Breast epithelium (tissue), 4 donors: ENCODE measurements at regions not wholly inside any gene's neighbourhood (a gene's known extent, or its start where the extent isn't known, plus 50 kb on each side); places are given as distances from the start of the nearest gene placed in this dataset.

ENCODE experiments used
- DNase-seq, 2 donors: peaks; one replicate each; pipeline ENCODE4 v3.0.0-alpha.2; 2019; ENCODE audit warnings: low spot score in 2 of 2
- H3K27ac ChIP-seq, 2 donors: fragments of 200-600 bp; sonication (generic) in 1 of 2; one replicate each; pipeline ENCODE4 v1.5.1; 2016 to 2019; ENCODE audit warnings: mild to moderate bottlenecking in 1 of 2
- H3K27me3 ChIP-seq, 2 donors: fragments of 200-600 bp; sonication (generic) in 1 of 2; one replicate each; pipeline versions ENCODE4 v1.5.1 to v1.6.0; 2017 to 2019; ENCODE audit warnings: control low read depth in 1 of 2, mild to moderate bottlenecking in 1 of 2
- H3K36me3 ChIP-seq: fragments of 200-600 bp; one replicate; pipeline ENCODE4 v1.5.1; 2019
- H3K4me1 ChIP-seq, 2 donors: fragments of 200-600 bp; sonication (generic); one replicate each; pipeline ENCODE4 v1.5.1; 2016 to 2019; ENCODE audit warnings: control low read depth in 1 of 2
- H3K4me3 ChIP-seq, 3 donors: fragments of 200-600 bp; sonication (generic); 1 replicate in 2 of 3; 2 replicates in 1 of 3; pipeline ENCODE4 v1.5.1; 2016 to 2019; ENCODE audit warnings: mild to moderate bottlenecking in 3 of 3, moderate library complexity in 2 of 3
- H3K9me3 ChIP-seq, 2 donors: fragments of 200-600 bp; sonication (generic) in 1 of 2; one replicate each; pipeline ENCODE4 v1.5.1; 2016 to 2019; ENCODE audit warnings: control low read depth in 1 of 2
- POLR2A ChIP-seq: fragments of 450-650 bp; IDR thresholded peaks from one replicate; pipeline ENCODE4 v1.6.1; 2016; ENCODE audit warnings: antibody characterized with exemption, mild to moderate bottlenecking, moderate library complexity
- POLR2AphosphoS5 ChIP-seq, 3 donors: sonication (generic); formaldehyde crosslinking; IDR thresholded peaks; one replicate each; pipeline ENCODE4 v1.6.1; 2017; ENCODE audit warnings: antibody characterized with exemption in 3 of 3
- intact Hi-C: fragments of 100-400 bp; cut with DNase I; formaldehyde crosslinking; loops from one replicate; pipeline ENCODE4 v1.15.1; 2023; ENCODE audit warnings: low total_unique reads
- TF ChIP-seq, protein P1 (sequence below), 3 donors: fragments of 450-650 bp; IDR thresholded peaks; one replicate each; pipeline ENCODE4 v1.5.1; 2016 to 2017; ENCODE audit warnings: antibody characterized with exemption in 3 of 3, mild to moderate bottlenecking in 3 of 3, moderate library complexity in 3 of 3

DNA sequence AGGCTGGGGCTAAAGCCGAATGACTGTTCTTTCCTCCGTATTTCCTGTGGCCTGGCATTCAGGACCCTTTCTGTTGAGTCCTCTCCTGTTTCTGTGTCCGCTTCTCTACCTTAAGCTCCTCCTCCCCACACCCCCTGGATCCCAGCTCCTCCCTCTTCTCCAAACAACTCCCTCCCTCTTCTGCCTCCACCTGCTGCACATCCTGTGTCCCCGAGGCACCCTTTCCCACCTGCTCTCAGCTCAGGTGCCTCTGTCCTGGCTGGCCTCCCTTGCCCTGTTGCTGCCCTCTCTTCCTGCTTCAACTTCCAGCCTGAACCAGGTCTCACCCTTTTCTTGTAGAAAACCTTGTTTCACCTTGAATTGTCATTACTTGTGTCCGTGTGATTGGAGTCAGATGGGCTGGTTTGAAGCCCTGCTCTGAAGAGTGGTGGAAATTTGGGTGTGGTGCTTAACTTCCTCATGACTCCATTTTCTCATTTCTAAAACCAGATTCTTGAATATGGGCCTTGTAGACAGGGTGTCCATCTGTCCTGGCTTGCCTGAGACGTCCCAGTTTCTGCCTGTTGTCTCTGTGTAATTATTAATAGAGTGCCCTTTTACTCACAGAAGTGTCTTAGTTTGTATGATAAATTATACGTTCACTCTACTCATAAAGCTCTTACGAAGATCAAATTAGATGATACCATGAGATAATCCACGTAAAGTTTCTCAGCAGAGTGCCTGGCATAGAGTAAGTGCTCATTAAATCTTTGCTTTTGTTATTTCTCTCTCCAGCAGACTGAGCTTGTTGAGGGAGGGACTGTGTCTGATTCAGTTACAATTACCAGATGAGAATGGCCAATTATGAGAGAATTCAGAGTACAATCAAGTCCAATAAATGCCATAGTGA, 58.9 kb upstream of the TRABD2B start:
- no peaks in the 10 kb centered on the region for H3K36me3 ChIP-seq
- no peak overlapping the region for H3K27ac ChIP-seq
- intact Hi-C loops, result loop anchor here (10.0 kb wide), 1 partner anchor 51 kb away; no protein-coding TSS in a partner anchor
- no peak overlapping the region for H3K4me3 ChIP-seq
- H3K4me1 ChIP-seq, result peaks cover 0 to 4% of the 10 kb centered on the region in 2 donors
- H3K27me3 ChIP-seq, result no peaks in the 10 kb centered on the region
- no peaks in the 10 kb centered on the region for H3K9me3 ChIP-seq
- no peak for DNase-seq
- TF ChIP-seq POLR2AphosphoS5 (IDR thresholded peaks at IDR 0.05) (no peak), POLR2A (no peak)
- TF ChIP-seq, protein P1, sequence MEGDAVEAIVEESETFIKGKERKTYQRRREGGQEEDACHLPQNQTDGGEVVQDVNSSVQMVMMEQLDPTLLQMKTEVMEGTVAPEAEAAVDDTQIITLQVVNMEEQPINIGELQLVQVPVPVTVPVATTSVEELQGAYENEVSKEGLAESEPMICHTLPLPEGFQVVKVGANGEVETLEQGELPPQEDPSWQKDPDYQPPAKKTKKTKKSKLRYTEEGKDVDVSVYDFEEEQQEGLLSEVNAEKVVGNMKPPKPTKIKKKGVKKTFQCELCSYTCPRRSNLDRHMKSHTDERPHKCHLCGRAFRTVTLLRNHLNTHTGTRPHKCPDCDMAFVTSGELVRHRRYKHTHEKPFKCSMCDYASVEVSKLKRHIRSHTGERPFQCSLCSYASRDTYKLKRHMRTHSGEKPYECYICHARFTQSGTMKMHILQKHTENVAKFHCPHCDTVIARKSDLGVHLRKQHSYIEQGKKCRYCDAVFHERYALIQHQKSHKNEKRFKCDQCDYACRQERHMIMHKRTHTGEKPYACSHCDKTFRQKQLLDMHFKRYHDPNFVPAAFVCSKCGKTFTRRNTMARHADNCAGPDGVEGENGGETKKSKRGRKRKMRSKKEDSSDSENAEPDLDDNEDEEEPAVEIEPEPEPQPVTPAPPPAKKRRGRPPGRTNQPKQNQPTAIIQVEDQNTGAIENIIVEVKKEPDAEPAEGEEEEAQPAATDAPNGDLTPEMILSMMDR (IDR thresholded peaks at IDR 0.05), result no peak

DNA sequence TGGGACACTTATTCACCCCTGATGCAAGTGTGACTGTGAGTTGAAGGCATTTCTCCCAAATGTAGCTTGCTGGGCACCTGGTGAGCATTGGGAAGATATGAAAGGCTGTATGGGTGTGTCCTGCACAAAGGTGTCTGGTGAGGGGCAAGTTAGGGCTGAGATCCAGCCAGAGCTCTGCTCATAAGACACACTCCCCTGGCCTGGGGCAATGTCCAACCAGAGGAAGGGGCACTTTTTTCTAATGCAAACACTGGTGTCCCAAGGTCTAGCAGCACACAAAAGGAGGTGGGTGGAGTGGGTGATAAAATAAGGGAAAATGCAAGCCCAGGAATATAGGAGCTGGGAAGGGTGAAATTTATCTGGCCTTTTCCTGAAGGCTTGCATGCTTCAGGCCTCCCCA, 57.0 kb upstream of the TRABD2B start:
- intact Hi-C loops, result loop anchor here (10.0 kb wide), 1 partner anchor 49 kb away; no protein-coding TSS in a partner anchor
- H3K27ac ChIP-seq, result no peak overlapping the region
- no peak overlapping the region for H3K4me3 ChIP-seq
- no peaks in the 10 kb centered on the region for H3K9me3 ChIP-seq
- TF ChIP-seq, protein P1 (IDR thresholded peaks at IDR 0.05), result no peak
- no peak for TF ChIP-seq POLR2AphosphoS5 (IDR thresholded peaks at IDR 0.05)
- no peak for TF ChIP-seq POLR2A
- H3K4me1 ChIP-seq, result no peaks in the 10 kb centered on the region
- H3K36me3 ChIP-seq, result no peaks in the 10 kb centered on the region
- no peak for DNase-seq
- no peaks in the 10 kb centered on the region for H3K27me3 ChIP-seq

DNA sequence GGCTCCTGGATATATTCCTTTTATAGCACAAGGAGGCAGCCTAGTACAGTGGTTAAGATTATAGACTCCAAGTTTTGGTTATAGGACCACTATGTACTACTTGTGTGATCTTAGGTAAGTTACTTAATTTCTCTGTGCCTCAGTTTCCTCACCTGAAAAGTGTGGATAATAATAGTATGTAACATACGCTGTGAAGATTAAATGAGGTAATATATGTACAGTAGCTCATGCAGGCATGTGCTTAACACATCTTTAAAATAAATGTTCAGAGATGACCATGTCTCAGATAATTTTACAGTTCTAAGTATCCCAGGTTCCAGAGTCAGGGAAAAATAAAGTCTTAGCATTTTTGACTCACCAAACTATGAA, 55.7 kb upstream of the TRABD2B start:
- no peak overlapping the region for H3K4me3 ChIP-seq
- TF ChIP-seq POLR2AphosphoS5 (IDR thresholded peaks at IDR 0.05), result no peak
- TF ChIP-seq, protein P1 (IDR thresholded peaks at IDR 0.05), result no peak
- no peak for TF ChIP-seq POLR2A
- H3K4me1 ChIP-seq, result no peaks in the 10 kb centered on the region
- H3K27ac ChIP-seq, result peak overlapping the region; percentile 78 to 82
- H3K36me3 ChIP-seq, result no peaks in the 10 kb centered on the region
- no peaks in the 10 kb centered on the region for H3K9me3 ChIP-seq
- DNase-seq, result no peak
- intact Hi-C loops, result loop anchor here (10.0 kb wide), 1 partner anchor 48 kb away; no protein-coding TSS in a partner anchor
- no peaks in the 10 kb centered on the region for H3K27me3 ChIP-seq

DNA sequence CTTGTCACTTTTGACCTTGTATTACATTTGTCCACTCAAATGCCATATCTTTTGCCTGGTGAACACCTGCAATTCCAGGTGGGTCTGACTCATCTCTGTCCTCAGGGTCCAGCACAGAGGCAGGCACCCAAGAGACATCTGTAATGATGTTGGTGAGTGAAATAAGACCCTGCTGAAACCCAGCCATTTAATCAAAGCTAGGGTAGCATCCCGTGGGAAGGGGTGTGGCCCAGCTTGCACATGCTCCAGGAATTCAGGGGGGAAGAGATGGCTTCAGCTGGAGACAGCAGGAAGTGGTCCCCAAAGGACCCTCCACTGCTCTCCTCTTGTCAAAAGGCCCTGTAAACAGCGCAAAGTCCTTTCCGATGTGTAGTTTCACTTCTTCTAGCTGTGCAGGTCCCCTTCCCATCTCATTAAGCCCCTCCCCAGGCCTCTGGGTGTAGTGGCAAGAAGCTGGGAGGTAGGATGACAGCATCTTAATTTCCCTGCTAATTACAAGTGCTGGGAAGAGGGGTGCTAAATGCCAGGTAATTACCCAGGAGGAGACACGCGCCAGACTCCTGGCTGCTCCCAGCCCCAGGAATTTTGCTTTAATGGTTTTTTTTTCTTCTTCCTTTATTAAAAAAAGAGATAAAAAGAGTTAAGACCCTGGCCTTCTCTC, 54.4 kb upstream of the TRABD2B start:
- H3K27ac ChIP-seq, result peak overlapping the region; percentile 78 to 82
- intact Hi-C loops, result loop anchor here (10.0 kb wide), 1 partner anchor 47 kb away; no protein-coding TSS in a partner anchor

More for the DNA sequence above, 54.4 kb upstream of the TRABD2B start:
- no peak for DNase-seq
- TF ChIP-seq POLR2A (no peak), POLR2AphosphoS5 (IDR thresholded peaks at IDR 0.05) (no peak)
- TF ChIP-seq, protein P1 (IDR thresholded peaks at IDR 0.05), result no peak
- no peaks in the 10 kb centered on the region for H3K27me3 ChIP-seq
- no peak overlapping the region for H3K4me3 ChIP-seq
- no peaks in the 10 kb centered on the region for H3K4me1 ChIP-seq
- H3K36me3 ChIP-seq, result no peaks in the 10 kb centered on the region
- H3K9me3 ChIP-seq, result no peaks in the 10 kb centered on the region
